B cell (primary cell): ENCODE measurements at regions not wholly inside any gene's neighbourhood (a gene's known extent, or its start where the extent isn't known, plus 50 kb on each side); places are given as distances from the start of the nearest gene placed in this dataset.
"Not testable (repeated sequence)": the region's sequence is repeated elsewhere in the genome, so short reads cannot be mapped to it uniquely, and the experiment has no call there.

ENCODE experiments used
- ATAC-seq: fragments of 200-7000 bp; cut with Tn5 transposase; one replicate; pipeline ENCODE4 v1.10.0; 2021; ENCODE audit warnings: low read depth, mild to moderate bottlenecking, moderate number of reproducible peaks, moderate library complexity
- CTCF ChIA-PET: fragments of 350-600 bp; sonication (Branson Sonifier 250); formaldehyde crosslinking; loops from one replicate; lab custom pipeline; 2021; ENCODE audit warnings: antibody characterized with exemption, inconsistent platforms; lab: Charles Lee
- POLR2A ChIA-PET: fragments of 350-600 bp; sonication (Branson Sonifier 250); formaldehyde crosslinking; loops from one replicate; lab custom pipeline; 2021; ENCODE audit warnings: antibody characterized with exemption; lab: Charles Lee
- DNase-seq: peaks from one replicate; pipeline ENCODE4 v3.0.0; 2013
- H2AFZ ChIP-seq: 2 replicates; pipeline ENCODE4 v1.6.1; 2012; ENCODE audit warnings: mild to moderate bottlenecking, low read depth, low read length; ENCODE audit not compliant: insufficient read depth, poor library complexity, severe bottlenecking
- H3K27ac ChIP-seq, 2 donors: 1 replicate in 1 of 2; 2 replicates in 1 of 2; pipeline ENCODE4 v1.5.1; 2012 to 2013; ENCODE audit warnings: low read length in 2 of 2, mild to moderate bottlenecking in 2 of 2, moderate library complexity in 1 of 2
- H3K27me3 ChIP-seq, 4 experiments: fragments of 200-600 bp in 1 of 4; sonication (generic) in 1 of 4; replicated peaks in 1 of 4; 1 replicate in 2 of 4; 2 replicates in 2 of 4; pipeline versions ENCODE4 v1.6.1 to v1.7.0; 2013 to 2016; ENCODE audit warnings: low read length in 3 of 4, mild to moderate bottlenecking in 2 of 4, mixed read lengths in 1 of 4, moderate library complexity in 1 of 4; ENCODE audit not compliant: insufficient read depth in 4 of 4, control insufficient read depth in 3 of 4; ENCODE audit errors: control extremely low read depth in 1 of 4
- H3K36me3 ChIP-seq, 2 experiments: replicated peaks in 1 of 2; 1 replicate in 1 of 2; 2 replicates in 1 of 2; pipeline versions ENCODE4 v1.6.1 to v1.7.1; 2013; ENCODE audit warnings: low read length in 1 of 2; ENCODE audit not compliant: insufficient read depth in 2 of 2, control insufficient read depth in 1 of 2; ENCODE audit errors: control extremely low read depth in 1 of 2, extremely low read depth in 1 of 2
- H3K4me1 ChIP-seq, 2 donors: fragments of 200-600 bp in 1 of 2; sonication (generic) in 1 of 2; 1 replicate in 1 of 2; 2 replicates in 1 of 2; pipeline versions ENCODE4 v1.5.1 to v1.6.1; 2013 to 2017; ENCODE audit warnings: low read length in 2 of 2; ENCODE audit not compliant: control insufficient read depth in 2 of 2, insufficient read depth in 2 of 2
- H3K4me2 ChIP-seq: replicated peaks from 2 replicates; pipeline ENCODE3; 2012; ENCODE audit warnings: mild to moderate bottlenecking, low read depth, low read length; ENCODE audit not compliant: poor library complexity, severe bottlenecking
- H3K4me3 ChIP-seq, 5 experiments: fragments of 200-600 bp in 1 of 5; sonication (generic) in 1 of 5; 1 replicate in 3 of 5; 2 replicates in 2 of 5; pipeline versions ENCODE4 v1.5.1 to v1.7.0; 2011 to 2016; ENCODE audit warnings: low read length in 4 of 5, mild to moderate bottlenecking in 4 of 5, low read depth in 2 of 5, control low read depth in 1 of 5, moderate library complexity in 1 of 5; ENCODE audit not compliant: insufficient read depth in 1 of 5; ENCODE audit errors: control extremely low read depth in 1 of 5, extremely low read depth in 1 of 5
- H3K79me2 ChIP-seq: fragments of 200-600 bp; sonication (generic); one replicate; pipeline ENCODE4 v1.6.0; 2016; ENCODE audit warnings: low read length; ENCODE audit not compliant: control insufficient read depth, insufficient read depth
- H3K9ac ChIP-seq: fragments of 200-600 bp; sonication (generic); 2 replicates; pipeline ENCODE4 v1.6.1; 2017; ENCODE audit warnings: mild to moderate bottlenecking, low read length, moderate library complexity
- H3K9me3 ChIP-seq, 3 donors: one replicate each; pipeline versions ENCODE4 v1.6.1 to v1.7.1; 2013; ENCODE audit warnings: low read length in 2 of 3; ENCODE audit not compliant: control insufficient read depth in 2 of 3, insufficient read depth in 1 of 3; ENCODE audit errors: control extremely low read depth in 1 of 3
- H4K20me1 ChIP-seq: 2 replicates; pipeline ENCODE4 v1.6.0; 2012; ENCODE audit warnings: mild to moderate bottlenecking, low read length; ENCODE audit not compliant: insufficient read depth, control insufficient read depth, poor library complexity, severe bottlenecking
- H3K27ac Mint-ChIP-seq: one replicate; pipeline ENCODE4 v1.8.0; 2021; ENCODE audit warnings: mixed read lengths
- H3K27me3 Mint-ChIP-seq: one replicate; pipeline ENCODE4 v1.8.0; 2021; ENCODE audit warnings: mixed read lengths
- H3K4me1 Mint-ChIP-seq: one replicate; pipeline ENCODE4 v1.8.0; 2021; ENCODE audit warnings: mixed read lengths
- H3K4me3 Mint-ChIP-seq: one replicate; pipeline ENCODE4 v1.8.0; 2021; ENCODE audit warnings: mixed read lengths
- H3K9me3 Mint-ChIP-seq: one replicate; pipeline ENCODE4 v1.8.0; 2022; ENCODE audit warnings: mixed read lengths; ENCODE audit not compliant: insufficient read depth
- WGBS: methylation state at CpG from one replicate; pipeline ENCODE4 v1.1.5; 2013; ENCODE audit warnings: missing lambda C conversion rate; ENCODE audit not compliant: insufficient coverage; 5-methylcytosine and 5-hydroxymethylcytosine counted together
- intact Hi-C: fragments of 100-400 bp; cut with micrococcal nuclease; formaldehyde crosslinking; loops from one replicate; pipeline ENCODE4 v1.10.0; 2022
- TF ChIP-seq, protein P1 (sequence below): fragments of 200-600 bp; IDR thresholded peaks from one replicate; pipeline ENCODE4 v1.8.0; 2022; ENCODE audit warnings: antibody characterized with exemption, mild to moderate bottlenecking

DNA sequence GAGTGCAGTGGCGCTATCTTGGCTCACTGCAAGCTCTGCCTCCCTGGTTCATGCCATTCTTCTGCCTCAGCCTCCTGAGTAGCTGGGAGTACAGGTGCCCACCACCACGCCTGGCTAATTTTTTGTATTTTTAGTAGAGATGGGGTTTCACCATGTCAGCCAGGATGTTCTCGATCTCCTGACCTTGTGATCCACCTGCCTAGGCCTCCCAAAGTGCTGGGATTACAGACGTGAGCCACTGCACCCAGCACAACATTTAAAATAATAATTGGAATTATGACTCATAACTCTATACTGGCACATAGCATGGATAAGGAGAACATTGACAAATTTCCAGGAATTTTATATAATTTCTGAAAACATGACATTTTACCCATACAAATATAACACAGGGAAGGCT is 54.2 kb downstream of the DBET start:
- H3K27me3 Mint-ChIP-seq, H3K4me3 Mint-ChIP-seq, POLR2A ChIA-PET, DNase-seq, H3K4me3 ChIP-seq, H3K79me2 ChIP-seq, H2AFZ ChIP-seq, intact Hi-C loops, H3K9ac ChIP-seq, H3K27ac Mint-ChIP-seq, ATAC-seq, H3K4me2 ChIP-seq, H3K4me1 ChIP-seq, H3K4me1 Mint-ChIP-seq, H3K9me3 Mint-ChIP-seq, H3K27ac ChIP-seq, H4K20me1 ChIP-seq, H3K36me3 ChIP-seq, CTCF ChIA-PET, H3K27me3 ChIP-seq: not testable (repeated sequence)
- WGBS = no CpG with 5 or more reads among the region's 4 CpGs
- peaks cover 0 to 15% (median 0%) of the 10 kb centered on the region in 3 donors for H3K9me3 ChIP-seq

DNA sequence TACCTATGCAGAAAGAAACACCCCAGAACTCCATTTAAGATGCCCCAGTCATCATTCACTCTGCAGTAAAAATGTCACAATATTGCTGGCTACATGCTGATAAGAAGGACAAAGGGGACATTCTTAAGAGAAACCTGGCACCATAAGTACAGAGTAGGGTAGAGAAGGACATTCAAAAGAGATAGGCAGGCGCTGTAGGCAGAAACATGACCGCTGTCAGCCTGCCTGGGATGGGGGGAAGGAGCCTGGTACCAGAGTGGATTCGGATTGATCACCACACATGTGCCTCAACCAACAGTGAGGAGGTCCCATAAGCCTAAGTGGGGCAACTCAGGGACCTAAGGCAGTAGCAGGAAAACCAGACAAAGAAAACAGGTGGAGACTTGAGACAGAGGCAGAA is 54.1 kb upstream of the DUX4 start:
- H4K20me1 ChIP-seq, H2AFZ ChIP-seq, ATAC-seq, POLR2A ChIA-PET, intact Hi-C loops, CTCF ChIA-PET, H3K27ac ChIP-seq, H3K9ac ChIP-seq, H3K27me3 ChIP-seq, H3K4me2 ChIP-seq, H3K36me3 ChIP-seq, H3K27ac Mint-ChIP-seq, H3K79me2 ChIP-seq, H3K4me1 Mint-ChIP-seq, H3K4me1 ChIP-seq, H3K4me3 ChIP-seq, DNase-seq, H3K4me3 Mint-ChIP-seq, H3K9me3 Mint-ChIP-seq, H3K27me3 Mint-ChIP-seq: not testable (repeated sequence)
- WGBS = 67% methylated on average over 2 of the region's 3 CpGs
- H3K9me3 ChIP-seq = peaks cover 0 to 15% (median 0%) of the 10 kb centered on the region in 3 donors

DNA sequence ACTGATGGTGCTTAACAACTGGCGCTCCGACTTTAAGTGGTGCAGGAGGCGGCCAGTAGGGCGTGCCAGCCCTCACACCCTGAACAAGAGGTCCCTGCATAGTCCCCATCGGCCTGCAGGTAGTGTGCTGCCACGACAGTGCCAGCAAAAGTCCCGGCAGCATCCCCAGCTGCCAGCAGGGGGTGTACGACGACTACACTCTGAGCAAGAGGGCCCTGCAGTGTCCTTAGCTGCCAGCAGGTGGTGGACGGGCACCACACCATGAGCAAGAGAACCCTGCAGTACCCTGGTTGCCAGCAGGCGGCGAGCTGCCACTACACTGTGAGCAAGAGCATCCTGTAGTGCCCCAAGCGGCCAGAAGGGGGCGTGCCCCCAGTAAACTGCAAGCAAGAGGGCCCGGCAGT is 53.5 kb upstream of the DUX4 start:
- H2AFZ ChIP-seq, H3K27me3 Mint-ChIP-seq, H3K79me2 ChIP-seq, H3K4me1 ChIP-seq, H4K20me1 ChIP-seq, POLR2A ChIA-PET, DNase-seq, H3K36me3 ChIP-seq, CTCF ChIA-PET, H3K4me3 Mint-ChIP-seq, H3K4me3 ChIP-seq, H3K27ac ChIP-seq, H3K4me1 Mint-ChIP-seq, H3K27me3 ChIP-seq, H3K27ac Mint-ChIP-seq, H3K4me2 ChIP-seq, H3K9me3 Mint-ChIP-seq, intact Hi-C loops, H3K9ac ChIP-seq: not testable (repeated sequence)
- peaks cover 0 to 15% (median 0%) of the 10 kb centered on the region in 3 donors for H3K9me3 ChIP-seq
- TF ChIP-seq, protein P1, sequence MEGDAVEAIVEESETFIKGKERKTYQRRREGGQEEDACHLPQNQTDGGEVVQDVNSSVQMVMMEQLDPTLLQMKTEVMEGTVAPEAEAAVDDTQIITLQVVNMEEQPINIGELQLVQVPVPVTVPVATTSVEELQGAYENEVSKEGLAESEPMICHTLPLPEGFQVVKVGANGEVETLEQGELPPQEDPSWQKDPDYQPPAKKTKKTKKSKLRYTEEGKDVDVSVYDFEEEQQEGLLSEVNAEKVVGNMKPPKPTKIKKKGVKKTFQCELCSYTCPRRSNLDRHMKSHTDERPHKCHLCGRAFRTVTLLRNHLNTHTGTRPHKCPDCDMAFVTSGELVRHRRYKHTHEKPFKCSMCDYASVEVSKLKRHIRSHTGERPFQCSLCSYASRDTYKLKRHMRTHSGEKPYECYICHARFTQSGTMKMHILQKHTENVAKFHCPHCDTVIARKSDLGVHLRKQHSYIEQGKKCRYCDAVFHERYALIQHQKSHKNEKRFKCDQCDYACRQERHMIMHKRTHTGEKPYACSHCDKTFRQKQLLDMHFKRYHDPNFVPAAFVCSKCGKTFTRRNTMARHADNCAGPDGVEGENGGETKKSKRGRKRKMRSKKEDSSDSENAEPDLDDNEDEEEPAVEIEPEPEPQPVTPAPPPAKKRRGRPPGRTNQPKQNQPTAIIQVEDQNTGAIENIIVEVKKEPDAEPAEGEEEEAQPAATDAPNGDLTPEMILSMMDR = peak; percentile 38
- 71% methylated on average over 6 of the region's 15 CpGs for WGBS
- peak; percentile 57 for ATAC-seq
